ENCODE measurements at regions not wholly inside any gene's neighbourhood (a gene's known extent, or its start where the extent isn't known, plus 50 kb on each side); places are given as distances from the start of the nearest gene placed in this dataset.

- FAIRE-seq (no peak), DNase-seq (ENCODE audit: low read depth, low spot score) (no peak)
- ChIA-PET CTCF (no interaction called here), POLR2A (no interaction called here)
- Histone ChIP-seq H3K79me2 (ENCODE audit: control insufficient read depth, insufficient read depth, low read length) (no peaks in the 10 kb centered on the region), H2AFZ (ENCODE audit: low read depth, low read length) (no peak overlapping the region), H3K4me2 (ENCODE audit: insufficient read depth, low read length) (no peak overlapping the region), H3K36me3 (ENCODE audit: control insufficient read depth in 2 of 2, extremely low read depth in 1 of 2, insufficient read depth in 2 of 2, low read length in 2 of 2) (no peaks in the 10 kb centered on the region), H3K9ac (replicated peaks; ENCODE audit: extremely low read depth, insufficient read depth, low read length) (no peak overlapping the region), H3K9me3 (replicated peaks; ENCODE audit: control insufficient read depth, insufficient read depth, low read length) (no peaks in the 10 kb centered on the region), H3K27ac (ENCODE audit: insufficient read depth, low read depth, low read length) (no peak overlapping the region), H4K20me1 (replicated peaks; ENCODE audit: control insufficient read depth, extremely low read depth, insufficient read depth, low read length) (no peaks in the 10 kb centered on the region), H3K9me1 (replicated peaks; ENCODE audit: control insufficient read depth, extremely low read depth, insufficient read depth, low read length) (no peaks in the 10 kb centered on the region), H3K4me1 (ENCODE audit: control insufficient read depth, extremely low read depth, insufficient read depth, low read length) (peaks cover 11% of the 10 kb centered on the region), H3K4me3 (replicated peaks in 1 of 3; ENCODE audit: insufficient read depth in 1 of 3, low read depth in 1 of 3, low read length in 3 of 3) (no peak overlapping the region), H3K27me3 (ENCODE audit: control insufficient read depth in 2 of 2, insufficient read depth in 2 of 2, low read length in 2 of 2) (no peaks in the 10 kb centered on the region)
- dilution Hi-C loops (cut with MboI; ENCODE audit: extremely low pct_ligation_motif_present, low sequenced_read_pairs) (no loop called here), intact Hi-C loops (cut with micrococcal nuclease) (no loop called here)
- no peak for TF ChIP-seq POLR2AphosphoS5 (IDR thresholded peaks at IDR 0.05; ENCODE audit: insufficient read depth, low read depth, low read length)
- TF ChIP-seq GATA2 (IDR thresholded peaks at IDR 0.05; ENCODE audit: insufficient read depth, insufficient read length, low read depth, low read length) = no peak
- TF ChIP-seq CTCF (IDR thresholded peaks at IDR 0.05; ENCODE audit: extremely low read depth in 1 of 2, insufficient read depth in 1 of 2, low read depth in 1 of 2, low read length in 2 of 2) = no peak
- TF ChIP-seq MYC (IDR thresholded peaks at IDR 0.05; ENCODE audit: low read depth, low read length) = no peak
- no peak for TF ChIP-seq MAX (IDR thresholded peaks at IDR 0.05; ENCODE audit: insufficient read depth, insufficient read length)
- no peak for TF ChIP-seq JUN (IDR thresholded peaks at IDR 0.05; ENCODE audit: borderline replicate concordance, insufficient read depth, insufficient read length, low read depth)
- no peak for TF ChIP-seq FOS (IDR thresholded peaks at IDR 0.05; ENCODE audit: borderline replicate concordance, insufficient read depth, low read length)
- BruUV-seq (replicated peaks) = no TSS peak
These were observed 115.6 kb upstream of the NEDD4L start for GRCh38 chr18:57928466-57928865.

Data from endothelial cell of umbilical vein (primary cell).